Lung (tissue), 11 donors: ENCODE measurements at regions not wholly inside any gene's neighbourhood (a gene's known extent, or its start where the extent isn't known, plus 50 kb on each side); places are given as distances from the start of the nearest gene placed in this dataset.
A peak's percentile ranks its signal among the peaks of the same experiment; 100 is the strongest.

Experiments
- ATAC-seq: fragments of 200-7000 bp; cut with Tn5 transposase; one replicate; pipeline ENCODE4 v1.9.1; 2020; ENCODE audit warnings: moderate number of reproducible peaks; ENCODE audit not compliant: insufficient read depth, low FRiP score
- DNase-seq, 3 donors: peaks; one replicate each; pipeline ENCODE4 v3.0.0-alpha.2; 2013 to 2017
- H3K27ac ChIP-seq, 2 donors: one replicate each; pipeline ENCODE4 v1.5.1; 2013; ENCODE audit warnings: mild to moderate bottlenecking in 2 of 2, moderate library complexity in 2 of 2, control low read depth in 1 of 2, inconsistent platforms in 1 of 2, low read depth in 1 of 2, low read length in 1 of 2
- H3K27me3 ChIP-seq, 3 donors: one replicate each; pipeline ENCODE4 v1.5.1; 2013; ENCODE audit warnings: low read length in 2 of 3; ENCODE audit not compliant: control insufficient read depth in 3 of 3, insufficient read depth in 3 of 3
- H3K36me3 ChIP-seq, 4 donors: one replicate each; pipeline ENCODE4 v1.5.1; 2013; ENCODE audit warnings: low read length in 4 of 4, mild to moderate bottlenecking in 1 of 4, moderate library complexity in 1 of 4; ENCODE audit not compliant: control insufficient read depth in 4 of 4, insufficient read depth in 4 of 4
- H3K4me1 ChIP-seq, 5 donors: one replicate each; pipeline ENCODE4 v1.5.1; 2013; ENCODE audit warnings: low read length in 5 of 5, mild to moderate bottlenecking in 2 of 5, moderate library complexity in 1 of 5; ENCODE audit not compliant: control insufficient read depth in 5 of 5, insufficient read depth in 5 of 5
- H3K4me3 ChIP-seq: one replicate; pipeline ENCODE4 v1.5.1; 2013; ENCODE audit warnings: mild to moderate bottlenecking, control low read depth, moderate library complexity
- H3K9ac ChIP-seq, 2 donors: one replicate each; pipeline ENCODE4 v1.5.1; 2013; ENCODE audit warnings: low read length in 2 of 2, control low read depth in 1 of 2; ENCODE audit not compliant: insufficient read depth in 1 of 2
- H3K9me3 ChIP-seq, 4 donors: one replicate each; pipeline ENCODE4 v1.5.1; 2013; ENCODE audit warnings: low read length in 3 of 4, mild to moderate bottlenecking in 1 of 4, moderate library complexity in 1 of 4; ENCODE audit not compliant: control insufficient read depth in 4 of 4, insufficient read depth in 3 of 4
- WGBS, 2 donors: extraction: QIAGEN DNeasy Blood & Tissue Kit; methylation state at CpG; one replicate each; pipeline ENCODE4 v1.1.7; 2013; 5-methylcytosine and 5-hydroxymethylcytosine counted together
- TF ChIP-seq, protein P1 (sequence below): IDR thresholded peaks from 2 replicates; pipeline ENCODE4 v1.5.1; 2012; ENCODE audit warnings: mild to moderate bottlenecking; ENCODE audit errors: control extremely low read depth, extremely low read depth
- donor health status: control.
- donor health status: control.
- donor health status: Bipolar disorder and iron deficiency.
- donor health status: healthy.
- donor health status: DM: yes; HTN: yes; CAD: no.

DNA sequence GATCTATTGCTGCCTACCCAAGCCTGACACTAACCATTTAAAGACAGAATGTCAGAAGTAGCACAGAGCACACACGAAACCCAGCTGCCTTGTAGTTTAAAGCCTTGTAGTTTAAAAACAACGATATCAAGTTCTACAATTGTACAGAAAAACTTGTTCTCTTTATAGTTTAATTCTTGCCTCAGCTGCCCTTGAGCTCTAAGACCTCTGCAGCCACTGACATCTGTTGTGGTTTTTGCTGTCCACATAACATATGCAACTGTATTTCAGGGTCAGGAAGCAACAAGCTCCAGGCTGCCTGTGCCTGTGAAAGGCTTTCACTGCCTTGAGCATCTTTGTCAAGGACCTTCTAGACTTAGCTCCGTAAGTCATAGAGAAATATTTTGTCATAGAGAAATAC, 227.2 kb downstream of the SPCS3 start:
- TF ChIP-seq, protein P1, sequence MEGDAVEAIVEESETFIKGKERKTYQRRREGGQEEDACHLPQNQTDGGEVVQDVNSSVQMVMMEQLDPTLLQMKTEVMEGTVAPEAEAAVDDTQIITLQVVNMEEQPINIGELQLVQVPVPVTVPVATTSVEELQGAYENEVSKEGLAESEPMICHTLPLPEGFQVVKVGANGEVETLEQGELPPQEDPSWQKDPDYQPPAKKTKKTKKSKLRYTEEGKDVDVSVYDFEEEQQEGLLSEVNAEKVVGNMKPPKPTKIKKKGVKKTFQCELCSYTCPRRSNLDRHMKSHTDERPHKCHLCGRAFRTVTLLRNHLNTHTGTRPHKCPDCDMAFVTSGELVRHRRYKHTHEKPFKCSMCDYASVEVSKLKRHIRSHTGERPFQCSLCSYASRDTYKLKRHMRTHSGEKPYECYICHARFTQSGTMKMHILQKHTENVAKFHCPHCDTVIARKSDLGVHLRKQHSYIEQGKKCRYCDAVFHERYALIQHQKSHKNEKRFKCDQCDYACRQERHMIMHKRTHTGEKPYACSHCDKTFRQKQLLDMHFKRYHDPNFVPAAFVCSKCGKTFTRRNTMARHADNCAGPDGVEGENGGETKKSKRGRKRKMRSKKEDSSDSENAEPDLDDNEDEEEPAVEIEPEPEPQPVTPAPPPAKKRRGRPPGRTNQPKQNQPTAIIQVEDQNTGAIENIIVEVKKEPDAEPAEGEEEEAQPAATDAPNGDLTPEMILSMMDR: no peak
- ATAC-seq: no peak
- 74 to 81% methylated on average over 3 of the region's 3 CpGs for WGBS, 2 donors
- H3K9me3 ChIP-seq: peaks cover 0 to under 1% (median 0%) of the 10 kb centered on the region in 4 donors
- no peak overlapping the region for H3K9ac ChIP-seq
- H3K27me3 ChIP-seq: no peaks in the 10 kb centered on the region
- H3K27ac ChIP-seq: no peak overlapping the region
- H3K36me3 ChIP-seq: no peaks in the 10 kb centered on the region
- H3K4me1 ChIP-seq: no peaks in the 10 kb centered on the region
- no peak overlapping the region for H3K4me3 ChIP-seq
- DNase-seq: no peak

DNA sequence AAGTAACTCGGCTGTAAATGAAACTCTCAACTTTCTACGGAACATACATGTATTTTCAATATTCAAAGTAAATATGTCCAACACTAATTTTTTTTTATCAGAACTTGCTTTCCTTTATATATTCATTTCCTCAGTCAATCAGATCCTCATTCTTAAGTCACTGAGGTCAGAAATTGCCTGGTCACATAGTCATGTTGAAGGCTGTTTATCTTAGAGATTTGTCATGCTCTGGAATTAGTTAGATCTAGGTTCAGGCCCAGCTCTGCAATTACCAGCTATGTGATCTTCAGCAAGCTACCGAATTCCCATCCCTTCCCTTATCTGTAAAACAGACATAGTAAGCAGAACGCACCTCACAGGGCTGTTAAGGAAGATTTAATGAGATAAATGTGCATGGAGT, 228.8 kb downstream of the SPCS3 start:
- Histone ChIP-seq H3K4me1 (no peaks in the 10 kb centered on the region), H3K9ac (no peak overlapping the region), H3K27ac (no peak overlapping the region), H3K27me3 (no peaks in the 10 kb centered on the region), H3K36me3 (no peaks in the 10 kb centered on the region), H3K4me3 (no peak overlapping the region), H3K9me3 (peaks cover 0 to 2% (median 0%) of the 10 kb centered on the region in 4 donors)
- 70 to 79% methylated on average over 4 of the region's 4 CpGs for WGBS, 2 donors
- TF ChIP-seq, protein P1: no peak
- ATAC-seq (no peak), DNase-seq (no peak)

GRCh38 chr4:176549161-176549865, 229.5 kb downstream of the SPCS3 start:
- 72 to 74% methylated on average over 4 of the region's 4 CpGs for WGBS, 2 donors
- Histone ChIP-seq H3K27me3 (no peaks in the 10 kb centered on the region), H3K4me3 (no peak overlapping the region), H3K9me3 (peaks cover 0 to 2% (median 0%) of the 10 kb centered on the region in 4 donors), H3K36me3 (no peaks in the 10 kb centered on the region), H3K27ac (no peak overlapping the region), H3K4me1 (no peaks in the 10 kb centered on the region), H3K9ac (no peak overlapping the region)
- peak in 1 of 3 donors; percentile 38 for DNase-seq
- TF ChIP-seq, protein P1: no peak
- no peak for ATAC-seq

- ATAC-seq (no peak), DNase-seq (peak in 2 of 3 donors; percentile 68 to 73)
- H3K27ac ChIP-seq: no peak overlapping the region
- WGBS, 2 donors: 62 to 77% methylated on average over 5 of the region's 5 CpGs
- H3K4me1 ChIP-seq: peaks cover 0 to 45% (median 0%) of the 10 kb centered on the region in 5 donors
- no peaks in the 10 kb centered on the region for H3K27me3 ChIP-seq
- H3K36me3 ChIP-seq: no peaks in the 10 kb centered on the region
- no peaks in the 10 kb centered on the region for H3K9me3 ChIP-seq
- H3K9ac ChIP-seq: no peak overlapping the region
- TF ChIP-seq, protein P1: no peak
- H3K4me3 ChIP-seq: no peak overlapping the region
These were observed 234.1 kb downstream of the VEGFC start for GRCh38 chr4:176558661-176559060.
